Esophagus squamous epithelium (tissue), 4 donors: ENCODE measurements at regions not wholly inside any gene's neighbourhood (a gene's known extent, or its start where the extent isn't known, plus 50 kb on each side); places are given as distances from the start of the nearest gene placed in this dataset.

Experiments
- POLR2A ChIP-seq, 4 donors: fragments of 450-650 bp; IDR thresholded peaks; one replicate each; pipeline ENCODE4 v1.6.1; 2017; ENCODE audit warnings: antibody characterized with exemption in 4 of 4, mild to moderate bottlenecking in 4 of 4, moderate library complexity in 3 of 4
- TF ChIP-seq, protein P1 (sequence below), 6 experiments: fragments of 450-650 bp in 4 of 6; fragments of 200-600 bp in 2 of 6; sonication (generic) in 2 of 6; IDR thresholded peaks; one replicate each; pipeline ENCODE4 v1.5.1; 2016 to 2019; ENCODE audit warnings: antibody characterized with exemption in 6 of 6, mild to moderate bottlenecking in 4 of 6, moderate library complexity in 4 of 6

DNA sequence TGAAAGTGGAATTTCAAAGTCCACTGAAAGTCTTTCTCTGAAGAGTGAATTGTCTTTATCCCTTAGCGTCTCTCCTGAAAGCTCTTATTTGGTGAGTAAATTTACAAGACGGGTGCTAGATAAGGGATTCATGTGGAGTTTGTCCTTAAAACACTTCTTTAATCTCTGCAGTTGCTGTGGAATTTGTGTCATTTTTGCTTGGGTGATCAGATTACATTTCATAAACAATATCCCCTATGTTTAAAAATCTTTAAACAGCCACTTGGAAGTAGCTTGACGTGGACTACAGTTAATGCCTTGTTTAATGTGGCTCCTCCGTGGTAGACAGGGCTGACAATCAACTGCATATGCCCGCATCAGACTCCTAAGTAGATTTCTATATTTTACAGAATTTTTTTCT is 175.4 kb upstream of the ZNF217 start:
- TF ChIP-seq, protein P1, sequence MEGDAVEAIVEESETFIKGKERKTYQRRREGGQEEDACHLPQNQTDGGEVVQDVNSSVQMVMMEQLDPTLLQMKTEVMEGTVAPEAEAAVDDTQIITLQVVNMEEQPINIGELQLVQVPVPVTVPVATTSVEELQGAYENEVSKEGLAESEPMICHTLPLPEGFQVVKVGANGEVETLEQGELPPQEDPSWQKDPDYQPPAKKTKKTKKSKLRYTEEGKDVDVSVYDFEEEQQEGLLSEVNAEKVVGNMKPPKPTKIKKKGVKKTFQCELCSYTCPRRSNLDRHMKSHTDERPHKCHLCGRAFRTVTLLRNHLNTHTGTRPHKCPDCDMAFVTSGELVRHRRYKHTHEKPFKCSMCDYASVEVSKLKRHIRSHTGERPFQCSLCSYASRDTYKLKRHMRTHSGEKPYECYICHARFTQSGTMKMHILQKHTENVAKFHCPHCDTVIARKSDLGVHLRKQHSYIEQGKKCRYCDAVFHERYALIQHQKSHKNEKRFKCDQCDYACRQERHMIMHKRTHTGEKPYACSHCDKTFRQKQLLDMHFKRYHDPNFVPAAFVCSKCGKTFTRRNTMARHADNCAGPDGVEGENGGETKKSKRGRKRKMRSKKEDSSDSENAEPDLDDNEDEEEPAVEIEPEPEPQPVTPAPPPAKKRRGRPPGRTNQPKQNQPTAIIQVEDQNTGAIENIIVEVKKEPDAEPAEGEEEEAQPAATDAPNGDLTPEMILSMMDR (IDR thresholded peaks at IDR 0.05): no peak
- TF ChIP-seq POLR2A (IDR thresholded peaks at IDR 0.05): no peak
